NOMO-1 treated with DMSO at 0.1 percent for 48 hours (cell line): ENCODE measurements at regions not wholly inside any gene's neighbourhood (a gene's known extent, or its start where the extent isn't known, plus 50 kb on each side); places are given as distances from the start of the nearest gene placed in this dataset.
A peak's percentile ranks its signal among the peaks of the same experiment; 100 is the strongest.

Experiments
- DNase-seq: peaks from one replicate; lab custom pipeline; 2025; ENCODE audit not compliant: unreplicated experiment; lab: John Stamatoyannopoulos, UW

DNA sequence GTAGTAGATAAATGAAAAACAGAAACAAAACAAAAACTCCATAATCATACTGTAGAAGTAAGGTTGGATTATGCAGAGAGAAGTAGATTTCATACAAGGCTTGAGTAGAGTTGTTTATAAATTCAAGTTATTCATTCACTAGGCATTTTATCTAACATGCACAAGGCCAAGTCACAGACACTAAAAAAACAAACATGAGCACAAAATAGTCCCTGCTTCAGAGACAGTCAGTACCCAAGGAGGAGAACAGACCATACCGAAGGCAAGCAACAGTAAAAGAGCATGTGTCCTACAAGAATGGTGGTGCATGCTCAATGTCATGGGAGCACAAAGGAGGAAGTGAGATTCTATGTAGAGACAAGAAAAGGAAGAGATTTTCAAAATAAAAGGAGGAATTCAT is 796.5 kb upstream of the LRRC4C start:
- peak; percentile 17 for DNase-seq

DNA sequence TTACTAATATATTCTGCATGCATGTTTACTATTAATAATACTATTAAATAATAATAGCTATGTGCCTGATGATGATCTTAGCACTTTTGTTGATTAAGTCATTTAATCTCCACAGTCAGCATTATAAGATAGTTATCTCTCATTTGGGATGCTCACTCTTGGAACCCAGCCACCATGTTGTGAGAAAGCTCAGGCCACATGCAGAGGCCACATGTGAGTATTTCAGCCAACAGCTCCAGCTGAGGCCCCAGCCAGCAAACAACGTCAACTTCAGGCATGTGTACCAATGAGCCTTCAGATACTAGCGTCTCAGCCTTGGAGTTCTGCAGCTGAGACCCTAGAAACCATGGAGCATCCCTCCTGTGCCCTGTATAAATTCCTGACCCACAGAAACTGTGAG is 798.1 kb upstream of the LRRC4C start:
- DNase-seq: no peak

DNA sequence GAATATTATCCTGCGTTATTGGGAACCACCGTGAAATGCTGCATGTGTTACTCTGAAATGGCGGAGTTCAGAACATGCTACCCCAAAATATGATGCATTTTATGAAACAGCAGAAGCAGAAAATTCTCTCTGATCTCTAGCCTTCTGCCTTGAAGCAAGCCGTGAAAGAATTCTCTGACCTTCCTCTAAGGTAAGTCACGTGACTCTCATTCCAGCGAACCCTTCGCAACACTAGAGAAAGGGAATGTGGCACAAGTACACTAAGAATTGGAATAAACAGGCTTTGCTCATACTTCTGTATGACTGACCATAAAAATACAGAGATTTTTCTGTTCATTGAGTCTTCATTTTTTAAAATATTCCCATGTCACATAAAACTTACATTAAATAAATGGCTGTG is 805.6 kb upstream of the LRRC4C start:
- no peak for DNase-seq

DNA sequence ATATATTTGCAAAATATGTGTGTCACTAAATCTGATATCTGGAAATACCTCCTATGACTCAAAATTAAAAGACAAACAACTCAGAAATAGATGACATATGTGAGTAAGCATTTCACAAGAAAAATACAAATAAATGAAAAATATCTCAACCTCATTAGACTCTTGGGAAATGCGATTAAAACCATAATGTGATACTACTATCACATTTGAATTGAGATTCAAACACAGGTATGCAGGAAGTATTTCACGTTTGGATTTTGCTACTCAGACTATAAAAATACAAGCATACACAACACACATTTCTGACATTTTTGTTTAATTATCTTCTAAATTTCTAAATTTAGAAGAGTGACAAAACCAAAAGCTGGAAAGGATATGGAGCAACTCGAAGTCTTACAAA is 811.9 kb upstream of the LRRC4C start:
- peak; percentile 40 for DNase-seq

DNA sequence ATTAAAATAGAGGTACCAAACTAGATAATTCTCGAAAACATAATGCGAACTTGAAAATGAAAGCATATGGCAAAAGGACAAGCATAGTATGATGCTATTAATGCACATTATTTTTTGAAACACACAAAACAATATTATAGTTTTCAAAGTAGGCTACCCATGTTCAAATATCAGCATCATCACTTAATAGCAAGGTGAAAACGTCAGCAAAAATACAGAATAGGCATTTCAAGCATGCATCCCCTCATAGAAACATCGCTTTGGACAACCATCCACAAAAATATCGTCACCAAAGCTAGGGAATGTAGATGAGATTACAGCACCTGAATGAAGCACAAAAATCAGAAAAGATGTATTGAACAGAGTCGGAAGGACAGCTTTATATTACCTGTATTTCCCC is 814.5 kb upstream of the LRRC4C start:
- DNase-seq: no peak

DNA sequence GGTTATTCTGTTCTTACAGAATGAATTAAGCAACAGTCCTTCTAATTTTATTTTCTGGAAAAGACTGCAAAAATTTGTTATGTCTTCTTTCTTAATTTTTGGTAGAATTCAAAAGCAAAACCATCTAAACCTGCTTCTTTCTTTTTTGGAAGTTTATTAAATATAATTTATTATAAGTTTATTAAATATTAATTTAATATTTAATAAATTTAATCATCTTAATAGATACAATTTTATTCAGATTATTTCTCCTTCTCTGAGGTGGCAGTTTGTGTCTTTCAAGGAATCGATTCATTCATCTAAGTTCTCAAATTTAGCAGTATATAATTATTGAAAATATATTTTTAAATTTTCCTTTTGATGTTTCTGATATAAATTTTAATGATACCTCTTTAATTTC is 837.5 kb upstream of the LRRC4C start:
- DNase-seq: no peak

DNA sequence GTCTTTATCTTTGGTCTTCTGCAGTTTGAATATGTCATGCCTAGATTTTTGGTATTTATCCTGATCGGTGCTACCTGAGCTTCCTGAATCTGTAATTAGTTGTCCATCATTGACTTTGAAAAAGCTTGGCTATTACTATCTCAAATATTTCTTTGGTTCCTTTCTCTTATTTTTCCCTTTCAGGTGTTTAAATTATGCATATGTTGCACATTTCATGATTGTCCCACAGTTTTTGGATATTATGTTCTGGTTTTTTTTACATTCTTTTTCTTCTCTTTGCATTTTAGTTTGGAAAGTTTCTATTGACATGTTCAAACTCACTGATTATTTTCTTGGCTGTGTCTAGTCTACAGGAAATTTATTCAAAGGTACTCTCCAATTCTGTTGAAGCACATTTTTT is 840.3 kb upstream of the LRRC4C start:
- no peak for DNase-seq

DNA sequence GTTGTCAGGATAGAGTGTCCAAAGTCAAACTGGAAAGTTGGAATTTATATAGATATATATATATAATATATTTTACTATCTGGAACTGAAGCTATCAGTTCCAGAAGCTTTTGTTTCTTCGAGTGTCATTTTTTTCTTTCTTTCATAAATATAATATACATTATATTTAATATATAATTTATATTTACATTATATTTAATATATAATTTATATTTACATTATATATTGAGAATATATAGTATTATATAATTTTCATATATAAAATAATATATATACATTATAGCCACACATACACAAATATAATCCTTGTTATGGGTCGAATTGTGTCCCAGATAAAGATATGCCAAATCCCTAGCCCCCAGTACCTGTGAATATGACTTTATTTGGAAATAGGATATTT is 842.3 kb upstream of the LRRC4C start:
- no peak for DNase-seq

DNA sequence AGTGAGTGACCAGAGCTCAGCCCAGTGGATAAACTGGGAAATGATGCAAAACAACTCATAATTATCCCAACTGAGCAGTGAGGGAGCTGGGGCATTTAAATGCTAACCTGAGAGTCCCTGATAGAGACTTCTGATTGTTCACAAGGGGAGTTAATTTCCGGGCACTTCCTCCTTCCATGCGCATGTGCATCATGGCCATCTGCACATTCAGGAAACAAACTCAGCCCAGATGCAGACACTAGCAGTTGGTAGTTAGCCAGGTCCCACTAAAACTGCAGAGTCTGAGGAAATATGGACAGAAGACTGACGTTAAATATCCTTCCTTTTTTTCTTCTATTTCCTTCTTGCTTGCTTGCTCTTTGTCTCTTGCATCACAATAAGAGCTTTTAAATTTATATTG is 852.1 kb upstream of the LRRC4C start:
- DNase-seq: peak; percentile 53

DNA sequence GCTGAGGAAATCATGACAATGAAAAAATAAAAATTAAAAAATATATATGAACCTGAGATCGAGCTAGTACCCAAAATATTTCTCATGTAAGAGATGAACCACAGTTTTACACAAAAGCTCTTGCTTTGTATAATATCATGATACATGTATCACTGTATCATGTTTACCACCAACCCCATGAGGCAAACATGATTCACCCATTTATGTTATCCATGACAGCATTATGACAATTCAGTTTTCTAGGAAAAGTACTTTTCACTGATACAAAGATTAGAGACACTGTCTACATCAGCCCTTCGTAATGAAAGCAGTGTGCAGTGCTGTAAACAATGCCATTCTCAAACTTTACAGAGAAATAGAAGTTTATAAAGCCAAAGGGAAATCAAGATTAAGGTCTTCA is 852.5 kb upstream of the LRRC4C start:
- no peak for DNase-seq

DNA sequence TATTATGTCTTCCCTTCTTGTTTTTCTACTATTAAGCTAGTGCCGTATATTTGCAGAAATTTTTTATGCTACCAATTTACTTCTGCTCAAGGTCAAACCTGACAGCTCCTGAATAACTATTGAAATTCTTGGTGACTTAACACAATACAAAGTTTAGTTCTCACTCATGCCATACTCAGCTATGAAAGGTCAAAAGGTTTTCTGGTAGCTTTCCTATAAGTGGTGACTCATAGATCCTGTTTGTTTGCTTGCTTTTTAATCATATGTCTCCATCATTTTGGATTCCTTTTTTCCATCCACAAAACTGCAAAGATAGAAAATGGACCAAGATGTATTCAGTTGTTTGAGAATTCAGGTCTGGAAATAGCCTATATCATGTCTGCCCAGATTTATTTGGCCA is 855.8 kb upstream of the LRRC4C start:
- no peak for DNase-seq

DNA sequence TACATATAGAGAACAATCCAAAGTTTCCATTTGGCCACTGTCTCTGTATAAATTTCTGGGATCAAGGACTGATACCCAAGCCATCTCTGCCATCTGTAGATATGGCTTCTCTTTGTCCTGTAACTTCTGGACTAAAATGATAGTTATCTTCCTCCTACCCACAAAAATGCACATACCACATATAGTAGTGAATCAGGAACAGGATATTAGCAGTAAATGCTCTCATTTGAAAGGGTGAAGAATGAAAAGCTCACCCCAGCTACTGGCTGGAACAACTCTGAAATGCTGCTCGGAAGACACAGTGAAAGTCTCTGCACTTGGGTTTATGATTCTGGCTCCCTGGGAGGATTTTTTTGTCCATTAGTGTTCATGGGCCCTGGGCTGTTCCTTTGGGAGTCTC is 856.4 kb upstream of the LRRC4C start:
- DNase-seq: no peak

DNA sequence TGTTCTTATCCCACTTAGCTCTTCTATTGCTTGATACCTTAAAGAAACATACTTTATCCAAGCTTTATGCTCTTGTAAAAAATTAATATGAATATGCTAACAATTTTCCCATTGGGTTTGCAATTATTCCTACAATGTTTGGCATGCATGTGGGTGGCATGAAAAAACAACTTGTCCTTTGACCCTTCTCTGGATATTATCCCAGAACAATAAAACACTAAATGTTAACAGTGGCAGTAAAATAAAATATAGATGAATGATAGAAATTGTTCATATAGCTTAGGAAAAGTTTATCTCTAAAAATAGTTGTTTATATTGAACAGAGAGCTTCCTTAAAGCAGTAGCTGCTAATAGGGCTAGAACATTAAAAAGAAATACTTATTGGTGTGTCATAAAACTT is 860.5 kb upstream of the LRRC4C start:
- no peak for DNase-seq

DNA sequence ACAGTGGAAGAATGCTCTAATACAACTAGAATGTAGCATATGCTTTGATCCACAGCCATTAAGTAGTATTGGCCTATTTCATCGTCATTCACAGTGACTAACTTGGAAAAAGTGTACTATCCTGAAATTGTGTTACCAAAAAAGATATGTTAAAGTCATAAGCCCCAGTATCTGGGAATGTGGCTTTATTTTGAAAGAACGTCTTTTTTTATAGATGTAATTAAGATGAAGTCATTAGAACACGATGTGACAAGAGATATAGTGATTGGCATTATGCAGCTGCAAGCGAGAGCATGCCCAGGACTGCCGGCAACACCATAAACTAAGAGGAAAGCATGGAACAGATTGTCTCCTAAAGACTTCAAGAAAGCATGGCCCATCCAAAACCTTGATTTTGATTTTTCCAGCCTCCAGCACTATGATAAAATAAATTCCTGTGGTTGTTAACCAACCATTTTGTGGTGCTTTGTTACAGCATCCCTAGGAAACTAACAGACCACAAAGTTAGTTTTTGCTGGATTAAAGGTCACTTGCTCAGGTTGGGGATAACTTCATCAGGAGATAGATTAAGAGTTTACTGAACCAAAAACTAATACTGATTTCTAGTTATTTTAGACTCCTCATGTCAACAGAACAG is 870.6 kb upstream of the LRRC4C start:
- no peak for DNase-seq

DNA sequence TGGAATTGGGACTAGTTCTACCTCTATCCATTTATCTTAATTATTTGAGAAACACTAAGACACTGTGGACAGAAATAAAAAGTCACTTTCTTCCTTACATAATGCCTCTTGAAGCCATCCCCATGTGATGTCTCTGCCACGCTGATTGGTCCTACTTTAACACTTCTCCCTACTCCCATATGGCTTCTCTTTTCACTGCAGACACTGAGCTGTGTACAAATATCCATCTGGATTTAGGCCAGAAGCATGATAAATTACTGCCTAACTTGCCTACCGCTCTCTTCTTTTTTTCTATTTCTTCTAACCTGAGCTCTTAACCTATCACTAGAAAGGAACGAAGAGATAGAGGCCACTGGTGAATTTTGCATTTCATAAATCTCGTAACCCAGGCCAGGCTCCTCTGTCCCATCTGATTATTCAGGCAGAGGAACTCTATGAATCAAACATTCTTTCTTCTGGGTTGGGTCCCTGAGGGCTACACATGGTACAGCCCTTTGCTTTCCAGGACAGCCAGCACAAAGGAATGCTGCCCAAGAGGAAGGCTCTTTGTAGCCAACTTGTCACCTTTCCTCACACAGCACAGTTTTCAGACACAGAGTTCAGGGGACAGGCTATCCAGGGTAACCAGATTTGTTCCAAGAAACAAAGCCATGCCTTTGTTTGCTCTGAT is 878.5 kb upstream of the LRRC4C start:
- no peak for DNase-seq

DNA sequence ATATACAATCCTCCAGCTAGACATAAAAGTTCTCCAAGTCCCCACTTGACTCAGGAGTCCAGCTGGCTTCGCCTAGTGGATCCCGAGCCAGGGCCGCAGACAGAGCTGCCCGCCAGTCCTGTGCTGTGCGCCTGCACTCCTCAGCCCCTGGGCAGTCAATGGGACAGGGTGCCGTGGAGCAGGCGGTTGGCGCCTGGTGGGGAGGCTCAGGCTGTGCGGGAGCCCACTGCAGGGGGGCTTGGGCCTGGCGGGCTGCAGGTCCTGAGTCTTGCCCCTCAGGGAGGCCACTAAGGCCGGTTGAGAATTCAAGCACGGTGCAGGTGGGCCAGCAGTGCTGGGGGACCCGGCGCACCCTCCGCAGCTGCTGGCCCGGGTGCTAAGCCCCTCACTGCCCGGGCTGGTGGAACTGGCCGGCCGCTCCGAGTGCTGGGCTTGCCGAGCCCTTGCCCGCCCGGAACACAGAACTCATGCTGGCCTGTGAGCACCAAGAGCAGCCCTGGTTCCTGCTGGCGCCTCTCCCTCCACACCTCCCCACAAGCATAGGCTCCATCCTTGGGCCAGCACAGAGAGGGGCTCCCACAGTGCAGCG is 884.8 kb upstream of the LRRC4C start:
- DNase-seq: no peak

DNA sequence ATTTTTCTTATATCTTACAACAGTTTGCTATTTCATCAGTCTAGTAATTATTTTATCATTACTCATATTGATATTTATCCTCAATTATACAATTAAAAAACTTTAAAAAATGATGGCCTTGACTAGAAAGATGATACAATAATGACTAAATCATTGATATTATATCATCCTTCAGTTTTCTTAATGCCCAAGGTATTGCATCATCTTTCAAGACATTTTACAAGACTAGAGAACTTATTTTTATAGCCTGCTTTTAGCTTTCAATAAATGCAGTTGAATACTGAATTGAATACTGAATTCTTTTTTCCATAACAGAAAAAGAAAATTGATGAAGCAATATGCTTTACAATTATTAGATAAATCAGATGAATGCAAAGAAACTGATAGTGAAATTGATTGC is 886.5 kb upstream of the LRRC4C start:
- no peak for DNase-seq

DNA sequence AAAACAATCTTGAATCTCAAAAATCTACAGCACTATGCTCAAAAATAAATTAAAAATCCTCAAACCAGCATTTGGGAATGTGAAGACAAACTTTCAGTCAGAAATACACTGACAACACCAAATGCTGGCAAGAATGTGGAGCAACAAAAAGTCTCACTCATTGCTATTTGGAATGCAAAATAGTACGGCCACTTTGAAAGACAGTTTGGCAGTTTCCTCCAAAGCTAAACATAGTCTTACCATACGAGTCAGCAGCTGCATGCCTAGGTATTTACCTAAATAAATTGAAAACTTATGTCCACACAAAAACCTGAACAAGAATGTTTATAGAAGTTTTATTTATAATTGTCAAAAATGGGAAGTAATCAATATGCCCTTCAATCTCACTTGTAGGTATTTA is 904.2 kb upstream of the LRRC4C start:
- no peak for DNase-seq

DNA sequence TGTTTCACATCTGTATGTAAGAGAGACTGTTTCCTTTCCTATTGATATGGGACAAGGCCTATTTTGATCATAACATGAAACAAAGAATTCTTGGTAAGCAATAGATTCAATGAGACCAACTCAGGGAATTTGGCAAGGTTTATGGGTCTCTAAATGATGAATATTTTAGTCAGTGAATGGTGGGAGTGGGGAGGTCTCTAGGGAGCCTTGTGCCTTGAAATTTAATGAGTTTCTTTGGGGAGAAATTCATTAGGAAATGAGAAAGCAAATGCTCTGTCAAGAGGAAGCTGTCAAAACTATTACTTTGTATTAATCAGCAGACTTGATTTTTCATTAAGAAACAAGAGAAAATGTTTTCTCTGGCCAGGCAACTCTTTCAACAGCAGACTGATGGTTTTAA is 921.7 kb upstream of the API5 start:
- no peak for DNase-seq

DNA sequence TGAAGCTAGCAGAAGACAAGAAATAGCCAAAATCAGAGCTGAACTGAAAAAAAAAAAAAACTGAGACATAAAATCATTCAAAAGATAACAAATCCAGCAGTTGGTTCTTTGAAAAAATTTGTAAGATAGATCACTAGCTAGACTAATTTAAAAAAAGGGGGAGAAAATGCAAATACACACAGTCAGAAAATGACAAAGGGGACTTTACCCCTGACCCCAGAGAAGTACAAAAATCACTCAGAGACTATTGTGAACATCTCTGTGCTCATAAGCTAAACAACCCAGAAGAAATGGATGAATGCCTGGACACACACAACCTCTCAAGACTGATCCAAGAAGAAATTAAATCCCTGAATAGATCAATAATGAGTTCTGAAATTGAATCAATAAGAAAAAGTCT is 914.3 kb upstream of the API5 start:
- DNase-seq: no peak

DNA sequence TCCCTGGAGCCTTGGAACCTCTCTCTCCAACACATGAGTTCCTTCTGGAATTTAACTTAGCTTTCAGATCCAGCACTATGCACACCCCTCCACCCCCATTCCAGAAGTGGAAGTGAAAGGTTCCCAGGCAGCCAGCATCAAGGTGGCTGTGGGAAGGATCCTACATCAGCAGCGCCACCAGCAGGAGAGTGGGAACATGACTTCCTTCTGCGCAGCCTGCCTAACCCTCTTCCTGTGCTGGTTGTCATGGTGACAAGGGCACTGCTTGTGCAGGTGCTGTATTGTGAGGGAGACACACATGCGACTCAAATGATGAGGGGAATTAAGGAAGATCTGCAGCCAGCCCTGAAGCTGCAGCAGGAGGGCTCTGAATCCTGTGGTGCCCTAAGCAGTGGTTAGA is 904.5 kb upstream of the API5 start:
- DNase-seq: no peak

DNA sequence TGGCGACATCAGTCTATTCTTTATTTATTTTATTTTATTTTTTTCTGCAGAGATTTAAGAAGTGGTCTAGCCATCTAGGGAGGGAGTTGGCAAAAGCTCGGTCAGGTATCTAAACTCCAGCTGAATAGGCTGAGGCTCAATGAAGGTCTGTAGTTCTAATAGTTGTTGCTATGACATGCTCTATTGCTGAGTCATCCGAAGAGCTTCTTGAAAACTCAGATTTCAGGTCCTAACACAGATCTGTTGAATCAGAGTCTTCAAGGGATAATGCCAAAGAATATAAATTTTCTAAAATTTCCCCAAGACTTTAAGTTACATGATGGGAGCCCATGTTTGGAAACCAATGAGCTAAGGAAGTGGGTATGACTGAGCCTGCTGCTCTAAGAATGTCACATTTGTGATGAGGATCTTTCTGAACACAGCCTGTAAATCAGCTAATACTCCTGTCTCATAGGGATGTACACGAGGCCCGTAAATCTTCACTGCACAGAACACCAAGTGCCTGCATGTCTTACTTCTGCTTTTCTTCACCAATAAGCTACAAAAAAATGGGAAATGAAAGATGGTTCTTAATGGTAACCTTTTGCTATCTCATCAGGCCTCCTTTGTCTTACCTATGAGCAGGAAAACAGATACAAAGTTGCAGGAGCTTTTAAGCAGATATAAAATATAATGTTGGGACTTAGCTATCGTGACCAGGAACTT is 901.4 kb upstream of the API5 start:
- DNase-seq: peak; percentile 97
